ENCODE measurements at regions not wholly inside any gene's neighbourhood (a gene's known extent, or its start where the extent isn't known, plus 50 kb on each side); places are given as distances from the start of the nearest gene placed in this dataset.

DNA sequence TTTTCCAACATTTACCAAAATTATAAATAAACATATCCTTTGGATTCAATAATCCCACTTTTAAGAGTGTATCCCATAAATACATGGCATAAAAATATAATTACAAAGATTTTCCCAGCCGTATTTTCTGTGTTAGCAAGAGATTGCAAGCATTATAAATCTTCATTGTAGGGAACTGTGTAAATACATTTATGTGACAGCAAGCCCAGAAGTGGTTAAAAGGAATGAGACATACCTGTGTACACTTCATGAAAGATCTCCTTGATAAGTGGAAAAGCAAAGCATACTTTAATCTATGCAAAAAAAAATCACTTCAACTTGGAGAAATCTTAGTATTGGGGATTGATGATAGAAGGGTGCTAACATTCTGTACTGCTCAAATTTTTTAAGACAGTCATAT lies 173.1 kb downstream of the GASK1B start:
- Histone ChIP-seq H3K27ac (no peak overlapping the region), H3K36me3 (no peaks in the 10 kb centered on the region), H3K27me3 (no peaks in the 10 kb centered on the region), H3K4me3 (no peak overlapping the region), H3K4me1 (no peaks in the 10 kb centered on the region), H3K9me3 (no peaks in the 10 kb centered on the region)
- no peak for TF ChIP-seq POLR2A (IDR thresholded peaks at IDR 0.05)
- TF ChIP-seq, protein P1, sequence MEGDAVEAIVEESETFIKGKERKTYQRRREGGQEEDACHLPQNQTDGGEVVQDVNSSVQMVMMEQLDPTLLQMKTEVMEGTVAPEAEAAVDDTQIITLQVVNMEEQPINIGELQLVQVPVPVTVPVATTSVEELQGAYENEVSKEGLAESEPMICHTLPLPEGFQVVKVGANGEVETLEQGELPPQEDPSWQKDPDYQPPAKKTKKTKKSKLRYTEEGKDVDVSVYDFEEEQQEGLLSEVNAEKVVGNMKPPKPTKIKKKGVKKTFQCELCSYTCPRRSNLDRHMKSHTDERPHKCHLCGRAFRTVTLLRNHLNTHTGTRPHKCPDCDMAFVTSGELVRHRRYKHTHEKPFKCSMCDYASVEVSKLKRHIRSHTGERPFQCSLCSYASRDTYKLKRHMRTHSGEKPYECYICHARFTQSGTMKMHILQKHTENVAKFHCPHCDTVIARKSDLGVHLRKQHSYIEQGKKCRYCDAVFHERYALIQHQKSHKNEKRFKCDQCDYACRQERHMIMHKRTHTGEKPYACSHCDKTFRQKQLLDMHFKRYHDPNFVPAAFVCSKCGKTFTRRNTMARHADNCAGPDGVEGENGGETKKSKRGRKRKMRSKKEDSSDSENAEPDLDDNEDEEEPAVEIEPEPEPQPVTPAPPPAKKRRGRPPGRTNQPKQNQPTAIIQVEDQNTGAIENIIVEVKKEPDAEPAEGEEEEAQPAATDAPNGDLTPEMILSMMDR (IDR thresholded peaks at IDR 0.05) = no peak
- no peak for DNase-seq

DNA sequence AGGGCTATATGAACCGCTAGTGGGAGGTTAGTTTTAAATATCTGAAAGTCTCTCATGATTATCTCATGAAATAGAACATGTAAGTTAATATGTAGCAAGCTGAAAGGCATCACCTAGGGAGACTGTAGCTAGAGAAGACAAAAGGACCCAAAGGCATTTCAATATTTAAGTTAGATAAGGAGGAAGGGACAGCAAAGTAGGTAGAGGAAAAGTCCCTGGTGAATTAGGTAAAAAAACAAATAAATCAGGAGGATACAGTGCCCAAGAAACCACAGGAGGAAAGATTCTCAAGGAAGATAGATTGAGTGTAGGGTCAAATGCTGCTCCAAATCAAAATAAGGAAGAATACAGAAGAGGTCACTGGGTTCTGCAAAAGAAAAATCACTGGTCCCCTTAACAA lies 175.5 kb downstream of the GASK1B start:
- H3K4me1 ChIP-seq = no peaks in the 10 kb centered on the region
- no peak overlapping the region for H3K4me3 ChIP-seq
- H3K9me3 ChIP-seq = no peaks in the 10 kb centered on the region
- DNase-seq = no peak
- H3K27me3 ChIP-seq = no peaks in the 10 kb centered on the region
- no peaks in the 10 kb centered on the region for H3K36me3 ChIP-seq
- H3K27ac ChIP-seq = no peak overlapping the region
- TF ChIP-seq, protein P1 (IDR thresholded peaks at IDR 0.05) = no peak
- no peak for TF ChIP-seq POLR2A (IDR thresholded peaks at IDR 0.05)

DNA sequence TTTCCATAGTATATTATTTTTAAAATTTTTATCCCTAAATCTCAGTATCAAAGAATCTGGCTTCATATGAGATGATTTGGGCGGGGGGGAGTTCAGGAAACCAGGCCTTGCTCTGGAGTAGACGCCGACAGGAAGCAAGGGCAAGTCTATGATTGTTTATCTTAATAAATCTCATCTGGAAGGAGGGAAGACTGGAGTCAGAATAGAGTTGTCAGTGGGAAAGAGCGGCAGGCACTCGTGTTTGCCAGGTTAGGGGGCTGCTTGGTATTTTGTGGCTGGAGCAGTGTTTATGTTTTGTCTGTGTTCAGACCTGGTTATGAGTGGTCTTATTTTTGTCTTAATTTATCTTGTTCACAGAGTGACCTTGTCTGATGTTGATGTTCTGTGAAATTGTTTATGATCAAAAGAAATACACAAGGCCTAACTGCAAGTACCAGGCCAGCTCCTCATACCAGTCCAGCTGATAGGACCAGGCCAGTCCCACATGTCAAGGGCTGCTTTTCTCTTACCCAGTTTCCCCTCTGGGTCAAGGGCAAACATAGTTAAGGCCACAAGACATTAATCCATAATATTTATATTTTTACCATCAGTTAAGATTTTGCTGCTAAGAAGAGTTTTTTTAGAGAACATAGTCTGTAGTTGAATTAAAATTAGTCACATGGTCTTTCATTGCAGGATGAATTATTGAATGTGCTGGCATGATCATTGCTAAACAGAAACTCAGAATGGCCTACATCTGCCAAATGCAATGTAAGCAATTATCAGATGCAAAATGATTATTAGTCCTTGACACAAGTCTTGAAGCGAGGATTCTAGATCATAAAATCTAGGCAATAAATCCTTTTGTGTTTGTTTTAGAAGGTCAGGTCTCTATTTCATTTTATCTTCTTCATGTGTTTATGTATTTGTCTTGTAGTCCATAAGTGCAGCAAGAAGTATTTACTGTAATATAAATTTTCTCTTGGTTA lies 176.5 kb downstream of the GASK1B start:
- H3K27me3 ChIP-seq = no peaks in the 10 kb centered on the region
- no peaks in the 10 kb centered on the region for H3K36me3 ChIP-seq
- peak overlapping the region in 2 of 4 donors; percentile 12 for H3K27ac ChIP-seq
- DNase-seq = no peak
- H3K4me1 ChIP-seq = no peaks in the 10 kb centered on the region
- TF ChIP-seq, protein P1 (IDR thresholded peaks at IDR 0.05) = no peak
- TF ChIP-seq POLR2A (IDR thresholded peaks at IDR 0.05) = no peak
- no peak overlapping the region for H3K4me3 ChIP-seq
- H3K9me3 ChIP-seq = no peaks in the 10 kb centered on the region

DNA sequence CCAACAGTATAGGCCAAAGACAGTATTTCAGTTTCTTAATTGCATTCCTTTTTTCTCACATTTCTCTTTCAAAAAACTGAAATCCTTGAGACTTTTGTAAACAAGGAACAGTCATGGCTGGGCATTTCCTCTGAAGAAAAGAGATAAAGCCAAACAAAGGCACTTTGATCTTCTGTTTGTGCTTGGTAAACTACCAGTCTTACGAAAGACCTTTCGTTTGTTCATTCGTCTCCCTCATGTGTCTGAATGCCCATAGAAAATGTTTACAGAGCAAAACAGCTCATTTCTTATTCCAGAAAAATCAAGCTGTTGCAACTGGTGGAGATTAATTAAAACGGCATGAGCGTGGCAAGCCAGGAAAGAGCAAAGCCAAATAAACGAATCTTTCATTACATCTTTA lies 178.0 kb downstream of the GASK1B start:
- no peak overlapping the region for H3K4me3 ChIP-seq
- no peaks in the 10 kb centered on the region for H3K36me3 ChIP-seq
- no peaks in the 10 kb centered on the region for H3K9me3 ChIP-seq
- no peak for DNase-seq
- H3K27ac ChIP-seq = peak overlapping the region in 1 of 4 donors; percentile 31
- no peak for TF ChIP-seq POLR2A (IDR thresholded peaks at IDR 0.05)
- TF ChIP-seq, protein P1 (IDR thresholded peaks at IDR 0.05) = no peak
- H3K27me3 ChIP-seq = no peaks in the 10 kb centered on the region
- no peaks in the 10 kb centered on the region for H3K4me1 ChIP-seq

DNA sequence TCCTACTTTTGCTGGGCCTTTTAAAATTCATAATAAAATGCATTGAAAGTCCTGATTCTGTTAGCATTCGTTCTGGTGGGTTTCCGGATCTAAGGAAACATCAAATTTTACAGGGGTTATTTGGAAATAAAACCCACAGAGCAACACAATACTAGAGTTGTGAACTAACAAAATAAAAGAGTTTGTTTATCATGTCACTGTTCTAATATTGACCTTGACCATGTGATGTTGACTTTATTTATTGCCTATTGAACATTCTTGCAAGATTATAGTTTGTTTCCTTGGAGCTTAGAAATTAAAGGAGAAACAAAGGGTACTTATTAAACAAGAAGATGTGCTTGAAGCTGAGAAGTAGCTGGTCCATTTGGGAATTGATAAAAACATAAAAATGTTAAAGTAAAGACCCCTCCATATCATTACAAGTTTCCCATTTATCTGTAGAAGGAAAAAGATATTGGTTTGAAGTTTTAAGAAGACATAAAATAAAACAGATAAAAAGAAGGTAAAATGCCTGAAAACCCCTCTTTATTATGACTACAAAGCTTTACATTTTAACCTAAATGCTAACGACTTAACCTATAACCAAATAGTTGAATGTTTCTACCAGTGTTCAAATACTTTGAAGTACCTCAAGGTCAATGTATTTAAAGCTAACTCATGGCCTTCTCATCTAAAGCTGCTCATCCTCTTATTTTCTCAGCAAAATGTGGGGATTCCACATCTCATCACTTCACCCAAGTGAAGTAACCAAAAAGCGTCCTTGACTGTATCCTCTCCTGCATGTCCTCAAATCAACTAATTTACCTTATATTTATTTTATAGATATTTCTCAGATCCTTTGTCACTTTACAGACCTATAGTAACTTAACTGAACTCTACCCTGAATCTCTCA lies 179.6 kb downstream of the GASK1B start:
- no peak for TF ChIP-seq POLR2A (IDR thresholded peaks at IDR 0.05)
- TF ChIP-seq, protein P1 (IDR thresholded peaks at IDR 0.05) = no peak
- no peaks in the 10 kb centered on the region for H3K36me3 ChIP-seq
- no peaks in the 10 kb centered on the region for H3K9me3 ChIP-seq
- no peak for DNase-seq
- H3K4me1 ChIP-seq = no peaks in the 10 kb centered on the region
- H3K27me3 ChIP-seq = no peaks in the 10 kb centered on the region
- H3K27ac ChIP-seq = peak overlapping the region in 1 of 4 donors; percentile 50
- H3K4me3 ChIP-seq = no peak overlapping the region
